ENCODE measurements at regions not wholly inside any gene's neighbourhood (a gene's known extent, or its start where the extent isn't known, plus 50 kb on each side); places are given as distances from the start of the nearest gene placed in this dataset.

GRCh38 chr9:4923580-4924544 is 61.2 kb upstream of the JAK2 start:
- TF ChIP-seq CTCF (IDR thresholded peaks at IDR 0.05) = no peak
- no peak for TF ChIP-seq POLR2A (IDR thresholded peaks at IDR 0.05)
